Right cardiac atrium (tissue), 5 donors: ENCODE measurements at regions not wholly inside any gene's neighbourhood (a gene's known extent, or its start where the extent isn't known, plus 50 kb on each side); places are given as distances from the start of the nearest gene placed in this dataset.
A peak's percentile ranks its signal among the peaks of the same experiment; 100 is the strongest.

Source experiments
- ATAC-seq, 2 donors: fragments of 200-7000 bp; cut with Tn5 transposase; one replicate each; pipeline versions ENCODE4 v1.8.0 to v1.9.1; 2020; ENCODE audit warnings: moderate library complexity in 2 of 2, mild to moderate bottlenecking in 1 of 2
- DNase-seq, 3 donors: peaks; one replicate each; pipeline ENCODE4 v3.0.0-alpha.2; 2020
- H3K27ac ChIP-seq: one replicate; pipeline ENCODE4 v1.5.1; 2013; ENCODE audit warnings: mild to moderate bottlenecking, low read length, control low read depth, moderate library complexity
- H3K27me3 ChIP-seq: one replicate; pipeline ENCODE4 v1.6.1; 2013; ENCODE audit not compliant: control insufficient read depth, insufficient read depth
- H3K4me1 ChIP-seq: one replicate; pipeline ENCODE4 v1.6.1; 2013; ENCODE audit warnings: low read length; ENCODE audit not compliant: control insufficient read depth, insufficient read depth
- H3K4me3 ChIP-seq: one replicate; pipeline ENCODE4 v1.5.1; 2013; ENCODE audit warnings: low read length, control low read depth
- H3K9me3 ChIP-seq: one replicate; pipeline ENCODE4 v1.6.1; 2013; ENCODE audit warnings: low read length; ENCODE audit not compliant: control insufficient read depth
- WGBS: extraction: QIAGEN DNeasy Blood & Tissue Kit; methylation state at CpG from one replicate; pipeline ENCODE4 v1.1.7; 2013; 5-methylcytosine and 5-hydroxymethylcytosine counted together
- intact Hi-C, 4 donors: fragments of 100-400 bp; cut with DNase I; formaldehyde crosslinking; loops; one replicate each; pipeline versions ENCODE4 v1.11.0 to v1.14.0; 2022 to 2023
- donor health status: healthy with polysubstance abuse.
- donor health status: DM: no; HTN: yes; CAD: no.
- donor health status: DM: no; HTN: no; CAD: no.
- donor health status: DM: no; HTN: yes; CAD: no; lungs with severe emphysema.
- donor health status: DM: yes; HTN: yes; CAD: no.

DNA sequence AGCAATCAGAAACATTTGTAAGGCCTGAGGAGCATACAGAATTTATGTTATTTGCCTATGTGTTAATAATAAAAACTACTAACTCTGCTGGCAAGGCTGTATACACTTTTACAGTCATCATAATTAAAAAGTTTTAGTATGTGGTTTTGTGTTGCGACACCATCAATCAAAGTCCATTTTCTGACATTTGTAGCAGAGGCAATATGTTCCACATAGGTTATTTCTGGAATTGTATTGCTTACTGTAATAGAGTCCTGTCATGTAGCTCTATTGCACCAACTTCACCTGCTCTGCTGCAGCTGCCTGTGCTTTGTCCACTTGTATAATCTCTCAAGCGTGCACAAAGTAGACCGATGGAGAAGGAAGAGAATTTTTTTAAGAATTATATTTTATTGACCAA, 501.8 kb downstream of the HACE1 start:
- WGBS, result 97% methylated on average over 3 of the region's 3 CpGs
- Histone ChIP-seq H3K4me1 (no peaks in the 10 kb centered on the region), H3K4me3 (no peak overlapping the region), H3K27ac (no peak overlapping the region), H3K27me3 (no peaks in the 10 kb centered on the region), H3K9me3 (peaks cover 3% of the 10 kb centered on the region)
- ATAC-seq, result no peak
- no peak for DNase-seq
- intact Hi-C loops, result no loop called here

DNA sequence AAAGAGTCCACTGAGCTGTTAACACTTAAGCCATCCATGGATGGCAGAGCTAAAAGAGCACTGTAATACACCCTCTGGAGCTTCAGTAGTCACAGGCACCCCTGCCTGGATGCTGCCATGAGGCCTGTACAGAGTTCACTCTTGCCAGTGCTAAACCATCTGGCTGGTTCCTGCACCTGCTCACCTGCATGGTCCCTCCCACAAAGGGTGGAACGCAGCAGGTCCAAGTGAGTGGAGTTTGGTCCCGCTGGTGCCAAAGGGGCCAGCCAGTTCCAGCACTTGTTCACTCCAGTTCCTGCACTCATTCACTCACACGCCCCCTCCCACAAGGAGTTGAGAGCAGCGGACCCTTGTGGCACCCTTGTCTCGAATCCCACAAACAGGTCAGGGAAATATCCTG, 503.5 kb downstream of the HACE1 start:
- Histone ChIP-seq H3K4me3 (no peak overlapping the region), H3K27ac (no peak overlapping the region), H3K4me1 (no peaks in the 10 kb centered on the region), H3K27me3 (no peaks in the 10 kb centered on the region), H3K9me3 (peaks cover 3% of the 10 kb centered on the region)
- 87% methylated on average over 5 of the region's 5 CpGs for WGBS
- intact Hi-C loops, result no loop called here
- no peak for ATAC-seq
- no peak for DNase-seq

DNA sequence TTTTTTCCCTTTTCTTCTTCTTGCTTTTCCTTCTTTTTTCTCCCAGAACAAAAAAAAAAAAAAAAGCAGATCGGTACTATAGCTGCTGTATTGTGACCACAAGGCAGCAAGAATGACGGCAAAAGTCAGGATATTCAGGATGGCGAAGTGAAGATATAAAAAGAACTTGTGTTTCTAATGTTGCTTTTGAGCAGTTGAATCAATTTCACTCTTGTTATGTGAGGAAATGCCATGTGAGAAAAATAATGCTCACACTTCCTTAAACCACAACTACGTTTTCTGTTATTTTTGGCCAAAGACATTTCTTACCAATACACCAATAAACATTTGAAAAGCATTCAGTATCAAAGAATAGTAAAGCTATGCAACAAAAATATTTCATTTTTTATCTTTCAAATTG, 510.5 kb downstream of the HACE1 start:
- H3K27me3 ChIP-seq, result no peaks in the 10 kb centered on the region
- intact Hi-C loops, result no loop called here
- no peak overlapping the region for H3K4me3 ChIP-seq
- DNase-seq (no peak), ATAC-seq (no peak)
- WGBS, result 51% methylated on average over 4 of the region's 4 CpGs
- no peaks in the 10 kb centered on the region for H3K4me1 ChIP-seq
- H3K27ac ChIP-seq, result no peak overlapping the region
- peaks cover 3% of the 10 kb centered on the region for H3K9me3 ChIP-seq

DNA sequence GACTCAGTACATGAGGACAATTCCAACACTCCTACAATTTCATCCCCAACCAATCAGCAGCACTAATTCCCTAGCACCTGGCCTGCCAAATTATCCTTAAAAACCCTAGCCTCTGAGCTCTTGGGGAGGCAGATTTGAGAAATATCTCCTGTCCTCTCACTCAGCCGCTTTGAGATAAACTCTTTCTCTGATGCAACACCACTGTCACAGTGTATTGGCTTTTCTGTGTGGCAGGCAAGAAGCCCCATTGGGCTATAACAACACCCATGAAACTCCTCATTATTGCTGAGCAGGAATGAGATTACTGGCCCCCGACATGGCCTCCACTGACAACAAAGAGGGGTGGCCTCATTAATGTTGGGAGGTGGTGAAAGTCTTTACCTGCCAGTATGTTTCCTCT, 515.5 kb downstream of the HACE1 start:
- ATAC-seq (no peak), DNase-seq (no peak)
- Histone ChIP-seq H3K9me3 (peaks cover 5% of the 10 kb centered on the region), H3K4me1 (no peaks in the 10 kb centered on the region), H3K27ac (no peak overlapping the region), H3K27me3 (no peaks in the 10 kb centered on the region), H3K4me3 (no peak overlapping the region)
- WGBS, result 72% methylated on average over 2 of the region's 2 CpGs
- intact Hi-C loops, result no loop called here

DNA sequence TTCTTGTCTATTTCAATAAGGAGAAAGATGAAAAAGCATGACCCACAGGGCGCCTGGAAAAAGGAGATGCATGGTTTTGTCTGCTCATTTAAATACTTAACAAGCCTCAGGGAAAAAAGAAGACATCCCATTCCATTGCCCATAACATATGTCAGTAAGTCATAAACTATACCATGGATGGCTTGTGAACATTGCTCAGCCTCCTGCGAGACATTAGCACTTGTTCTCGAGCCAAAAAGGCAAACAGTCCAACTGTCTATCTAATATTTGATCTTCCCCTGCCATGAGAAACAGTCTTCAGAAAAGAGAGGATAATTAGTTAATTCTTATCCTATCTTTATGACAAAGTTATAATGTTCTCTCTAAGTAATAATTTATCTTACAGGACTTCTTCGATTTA, 527.4 kb downstream of the HACE1 start:
- no peak for ATAC-seq
- intact Hi-C loops, result no loop called here
- H3K9me3 ChIP-seq, result no peaks in the 10 kb centered on the region
- H3K27ac ChIP-seq, result no peak overlapping the region
- WGBS, result 50% methylated on average over 4 of the region's 4 CpGs
- no peak for DNase-seq
- H3K4me1 ChIP-seq, result no peaks in the 10 kb centered on the region
- H3K27me3 ChIP-seq, result no peaks in the 10 kb centered on the region
- no peak overlapping the region for H3K4me3 ChIP-seq

DNA sequence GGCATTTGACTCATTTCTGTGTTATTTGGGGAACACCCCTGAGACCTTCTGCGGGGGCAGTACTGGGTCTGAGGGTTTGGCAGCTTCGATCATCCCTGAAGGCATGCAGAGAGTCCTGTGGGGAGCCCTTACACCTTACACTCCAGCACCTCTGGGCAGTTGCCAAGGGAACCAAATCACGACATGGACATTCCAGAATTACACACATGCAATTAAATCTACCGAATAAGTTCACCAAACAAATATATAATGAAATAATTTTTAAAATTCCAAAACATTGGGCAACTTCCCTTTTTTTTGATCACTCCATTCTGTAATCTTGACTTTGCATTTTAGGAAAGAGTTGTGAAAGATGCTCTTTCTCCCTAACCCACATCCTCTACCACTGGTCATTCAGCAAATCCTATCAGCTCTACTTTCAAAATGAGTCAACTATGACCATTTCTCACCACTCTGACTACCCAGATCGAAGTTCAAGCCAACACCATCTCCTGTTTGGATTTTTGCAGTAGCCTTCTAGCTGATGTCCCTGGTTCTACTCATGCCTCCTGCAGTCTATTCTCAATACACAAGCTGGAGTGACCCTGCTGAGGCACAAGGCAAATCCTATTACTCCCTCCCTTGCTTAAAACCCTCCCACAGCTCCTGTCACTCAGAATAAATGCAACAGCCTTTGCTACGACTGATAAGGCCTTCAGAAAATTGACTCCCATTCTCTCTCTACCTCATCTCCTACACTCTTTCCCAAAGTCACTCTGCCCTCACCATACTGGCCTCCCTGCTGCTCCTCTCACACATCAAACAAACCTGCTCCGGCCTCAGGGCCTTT, 533.3 kb downstream of the HACE1 start:
- Histone ChIP-seq H3K9me3 (no peaks in the 10 kb centered on the region), H3K27ac (no peak overlapping the region), H3K4me3 (no peak overlapping the region), H3K27me3 (no peaks in the 10 kb centered on the region), H3K4me1 (no peaks in the 10 kb centered on the region)
- ATAC-seq, result peak; percentile 43 to 46
- WGBS, result 55% methylated on average over 7 of the region's 7 CpGs
- intact Hi-C loops, result no loop called here
- DNase-seq, result no peak

DNA sequence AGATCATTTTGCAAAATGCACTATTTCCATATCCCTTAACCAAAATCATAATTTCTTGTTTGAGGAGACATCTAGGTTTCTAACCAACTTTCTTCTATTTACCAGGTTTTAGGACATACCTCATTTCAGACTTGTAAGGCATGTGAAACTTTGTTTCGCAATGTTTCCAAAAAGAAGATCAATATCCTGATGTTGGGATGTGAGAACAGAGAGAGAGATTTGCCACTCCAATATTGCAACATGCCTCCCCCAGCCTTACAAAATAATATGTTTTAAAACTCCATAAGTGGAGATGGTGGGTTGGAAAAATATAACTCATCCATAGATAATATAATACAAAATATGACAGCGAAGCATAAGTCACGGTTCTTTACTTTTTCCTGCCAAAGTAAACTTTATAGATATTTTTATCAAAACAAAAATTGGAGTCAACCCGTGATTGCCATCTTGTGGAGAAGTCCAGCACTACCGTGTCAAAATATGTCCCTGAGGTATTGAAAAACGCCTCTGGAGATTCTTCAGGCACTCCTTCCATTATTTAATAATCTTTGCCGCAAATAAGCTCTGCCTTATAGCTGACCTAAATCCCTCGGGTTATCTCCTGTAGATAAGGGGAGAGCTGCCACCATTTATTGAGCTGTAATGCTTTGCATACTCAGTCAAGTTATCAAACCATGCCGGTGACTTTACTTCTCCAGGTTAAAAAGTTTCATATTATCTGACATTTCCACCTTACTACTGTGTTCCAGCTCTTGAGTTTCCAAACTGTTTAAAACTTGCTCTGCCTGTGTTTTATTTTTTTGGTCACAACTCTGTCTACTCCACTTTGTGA, 534.2 kb downstream of the HACE1 start:
- DNase-seq (no peak), ATAC-seq (no peak)
- H3K4me3 ChIP-seq, result no peak overlapping the region
- H3K4me1 ChIP-seq, result no peaks in the 10 kb centered on the region
- H3K27me3 ChIP-seq, result no peaks in the 10 kb centered on the region
- H3K27ac ChIP-seq, result no peak overlapping the region
- intact Hi-C loops, result no loop called here
- WGBS, result 18% methylated on average over 9 of the region's 9 CpGs
- H3K9me3 ChIP-seq, result no peaks in the 10 kb centered on the region

DNA sequence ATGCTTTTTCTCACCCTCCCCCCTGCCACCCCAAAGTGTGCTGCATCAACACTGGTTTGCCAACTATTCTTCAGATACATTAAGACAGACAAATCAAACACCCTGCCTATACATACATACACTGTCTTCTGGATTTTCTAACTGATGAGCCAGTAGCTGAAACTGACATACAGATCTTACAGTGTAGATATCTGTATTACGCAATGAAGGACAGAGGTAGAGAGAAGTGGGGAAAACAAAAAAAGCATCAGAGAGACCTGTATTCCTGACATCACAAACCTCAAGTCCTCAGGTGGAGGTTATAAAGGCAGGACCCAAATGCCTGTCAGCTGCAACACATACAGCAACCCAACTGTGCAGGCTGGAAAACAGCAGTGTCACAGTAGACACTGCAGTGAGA, 535.4 kb downstream of the HACE1 start:
- Histone ChIP-seq H3K27ac (no peak overlapping the region), H3K4me1 (no peaks in the 10 kb centered on the region), H3K4me3 (no peak overlapping the region), H3K27me3 (no peaks in the 10 kb centered on the region), H3K9me3 (no peaks in the 10 kb centered on the region)
- intact Hi-C loops, result no loop called here
- ATAC-seq, result no peak
- DNase-seq, result no peak
- WGBS, result 92% methylated on average over 1 of the region's 1 CpG

DNA sequence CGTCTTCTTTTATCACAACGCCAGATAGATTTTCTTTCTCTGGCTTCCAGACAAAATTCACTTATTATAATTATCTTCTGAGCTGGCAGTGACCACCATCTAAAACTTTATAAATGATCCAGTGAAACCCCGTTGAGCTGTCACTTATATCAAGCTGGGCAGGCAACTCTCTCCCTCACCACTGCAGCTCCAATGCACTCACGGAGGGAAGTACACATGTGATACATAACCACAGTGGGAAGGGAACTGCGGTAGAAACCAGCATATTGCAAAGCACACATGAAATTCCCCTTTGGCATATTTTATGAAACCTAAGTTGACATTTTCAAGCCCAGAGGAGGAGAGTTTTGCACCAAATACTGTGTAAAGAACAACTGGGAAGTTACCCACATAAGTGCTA, 536.9 kb downstream of the HACE1 start:
- Histone ChIP-seq H3K4me1 (no peaks in the 10 kb centered on the region), H3K4me3 (no peak overlapping the region), H3K27ac (no peak overlapping the region), H3K9me3 (no peaks in the 10 kb centered on the region), H3K27me3 (no peaks in the 10 kb centered on the region)
- intact Hi-C loops, result no loop called here
- ATAC-seq (no peak), DNase-seq (no peak)
- WGBS, result 48% methylated on average over 5 of the region's 5 CpGs

DNA sequence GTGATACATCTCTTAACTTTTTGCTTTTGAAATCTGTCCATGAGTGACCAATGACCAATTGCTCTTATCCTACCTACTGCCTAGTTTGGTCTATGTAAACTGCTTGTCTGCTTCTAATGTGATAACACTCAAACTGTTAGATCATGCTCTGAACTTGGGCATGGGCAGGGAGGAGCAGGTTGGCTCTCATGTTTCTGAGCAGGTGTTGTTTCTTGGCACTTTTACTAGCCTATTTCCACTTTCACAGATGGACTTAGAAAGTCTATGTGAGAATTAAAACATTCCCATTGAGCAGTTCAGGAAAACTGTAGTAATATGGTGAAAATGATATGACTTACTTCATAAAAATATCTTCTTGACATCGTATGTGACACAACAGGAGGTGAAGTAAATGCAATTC, 538.4 kb downstream of the HACE1 start:
- Histone ChIP-seq H3K27me3 (no peaks in the 10 kb centered on the region), H3K4me1 (no peaks in the 10 kb centered on the region), H3K27ac (no peak overlapping the region), H3K4me3 (no peak overlapping the region), H3K9me3 (no peaks in the 10 kb centered on the region)
- intact Hi-C loops, result no loop called here
- WGBS, result 72% methylated on average over 1 of the region's 1 CpG
- DNase-seq, result no peak
- no peak for ATAC-seq

DNA sequence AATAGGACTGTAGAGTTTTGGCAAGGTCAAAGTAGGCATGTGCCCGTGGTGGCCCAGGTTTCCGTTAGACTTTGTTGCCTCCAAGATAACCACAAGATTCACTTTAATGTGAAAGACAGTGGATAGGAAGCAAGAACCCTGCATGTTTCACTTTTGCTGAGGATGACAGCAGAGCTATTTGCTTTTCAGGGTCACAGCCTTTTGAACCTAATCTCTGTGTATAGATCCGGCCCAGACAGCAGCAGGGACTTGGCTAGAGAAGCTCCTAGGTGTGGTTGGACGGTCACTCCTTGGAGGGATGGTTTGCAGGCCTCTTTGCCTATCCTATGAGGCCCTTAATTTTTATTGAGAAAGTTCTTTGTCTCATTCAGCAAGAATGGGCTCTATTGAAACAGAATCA, 538.8 kb downstream of the HACE1 start:
- no peak overlapping the region for H3K27ac ChIP-seq
- intact Hi-C loops, result no loop called here
- no peak overlapping the region for H3K4me3 ChIP-seq
- no peaks in the 10 kb centered on the region for H3K9me3 ChIP-seq
- H3K4me1 ChIP-seq, result no peaks in the 10 kb centered on the region
- DNase-seq (no peak), ATAC-seq (no peak)
- no peaks in the 10 kb centered on the region for H3K27me3 ChIP-seq
- 51% methylated on average over 4 of the region's 4 CpGs for WGBS
